Right lobe of liver (tissue), 6 donors: ENCODE measurements at regions not wholly inside any gene's neighbourhood (a gene's known extent, or its start where the extent isn't known, plus 50 kb on each side); places are given as distances from the start of the nearest gene placed in this dataset.

Source experiments
- ATAC-seq, 4 donors: fragments of 200-7000 bp; cut with Tn5 transposase; one replicate each; pipeline ENCODE4 v1.9.1; 2020; ENCODE audit warnings: mild to moderate bottlenecking in 4 of 4, moderate library complexity in 4 of 4
- DNase-seq, 3 donors: peaks; one replicate each; pipeline ENCODE4 v3.0.0-alpha.2; 2020
- H3K27ac ChIP-seq, 3 donors: fragments of 200-600 bp; one replicate each; pipeline ENCODE4 v1.8.0; 2022
- H3K27me3 ChIP-seq, 2 donors: fragments of 200-600 bp; one replicate each; pipeline ENCODE4 v1.8.0; 2022
- H3K36me3 ChIP-seq, 4 donors: fragments of 200-600 bp; sonication (generic) in 1 of 4; one replicate each; pipeline versions ENCODE4 v1.5.1 to v1.8.0; 2017 to 2022; ENCODE audit warnings: control low read depth in 1 of 4
- H3K4me1 ChIP-seq, 4 donors: fragments of 200-600 bp; sonication (generic) in 1 of 4; one replicate each; pipeline versions ENCODE4 v1.5.1 to v1.8.0; 2017 to 2022; ENCODE audit warnings: control low read depth in 1 of 4
- H3K4me3 ChIP-seq, 3 donors: fragments of 200-600 bp; one replicate each; pipeline ENCODE4 v1.8.0; 2022
- H3K9me3 ChIP-seq, 4 donors: fragments of 200-600 bp; sonication (generic) in 1 of 4; one replicate each; pipeline versions ENCODE4 v1.5.1 to v1.8.0; 2017 to 2022; ENCODE audit warnings: control low read depth in 1 of 4
- POLR2A ChIP-seq: fragments of 450-650 bp; IDR thresholded peaks from one replicate; pipeline ENCODE4 v1.6.1; 2017; ENCODE audit warnings: antibody characterized with exemption, mild to moderate bottlenecking
- WGBS: methylation state at CpG from one replicate; pipeline ENCODE4 v1.1.6; 2018; ENCODE audit warnings: low coverage, low lambda C conversion rate; ENCODE audit not compliant: insufficient coverage; ENCODE audit errors: missing lambda C conversion rate; 5-methylcytosine and 5-hydroxymethylcytosine counted together
- intact Hi-C, 2 donors: fragments of 100-400 bp; cut with DNase I; formaldehyde crosslinking; loops; one replicate each; pipeline versions ENCODE4 v1.11.2 to v1.14.1; 2022
- TF ChIP-seq, protein P1 (sequence below), 4 donors: fragments of 200-600 bp in 3 of 4; fragments of 450-650 bp in 1 of 4; IDR thresholded peaks; one replicate each; pipeline versions ENCODE4 v1.5.1 to v1.8.0; 2016 to 2022; ENCODE audit warnings: antibody characterized with exemption in 4 of 4, mild to moderate bottlenecking in 2 of 4
- donor health status: DM: no; HTN: yes; CAD: no.
- donor health status: DM: no; HTN: no; CAD: no.
- donor health status: DM: no; HTN: no; CAD: no.
- donor health status: DM: no; HTN: yes; CAD: no.
- donor health status: DM: no; HTN: yes; CAD: no.

GRCh38 chr13:63425131-63425530 is 2009.5 kb upstream of the PCDH20 start:
- H3K4me1 ChIP-seq, result no peaks in the 10 kb centered on the region
- WGBS, result 48% methylated on average over 2 of the region's 2 CpGs
- intact Hi-C loops, result no loop called here

GRCh38 chr13:63421123-63421522 is 2005.5 kb upstream of the PCDH20 start:
- ATAC-seq (no peak), DNase-seq (no peak)
- Histone ChIP-seq H3K27me3 (no peaks in the 10 kb centered on the region), H3K4me1 (no peaks in the 10 kb centered on the region), H3K4me3 (no peak overlapping the region), H3K36me3 (no peaks in the 10 kb centered on the region), H3K27ac (no peak overlapping the region), H3K9me3 (no peaks in the 10 kb centered on the region)
- 39% methylated on average over 3 of the region's 3 CpGs for WGBS
- intact Hi-C loops, result no loop called here
- no peak for TF ChIP-seq POLR2A
- TF ChIP-seq, protein P1, sequence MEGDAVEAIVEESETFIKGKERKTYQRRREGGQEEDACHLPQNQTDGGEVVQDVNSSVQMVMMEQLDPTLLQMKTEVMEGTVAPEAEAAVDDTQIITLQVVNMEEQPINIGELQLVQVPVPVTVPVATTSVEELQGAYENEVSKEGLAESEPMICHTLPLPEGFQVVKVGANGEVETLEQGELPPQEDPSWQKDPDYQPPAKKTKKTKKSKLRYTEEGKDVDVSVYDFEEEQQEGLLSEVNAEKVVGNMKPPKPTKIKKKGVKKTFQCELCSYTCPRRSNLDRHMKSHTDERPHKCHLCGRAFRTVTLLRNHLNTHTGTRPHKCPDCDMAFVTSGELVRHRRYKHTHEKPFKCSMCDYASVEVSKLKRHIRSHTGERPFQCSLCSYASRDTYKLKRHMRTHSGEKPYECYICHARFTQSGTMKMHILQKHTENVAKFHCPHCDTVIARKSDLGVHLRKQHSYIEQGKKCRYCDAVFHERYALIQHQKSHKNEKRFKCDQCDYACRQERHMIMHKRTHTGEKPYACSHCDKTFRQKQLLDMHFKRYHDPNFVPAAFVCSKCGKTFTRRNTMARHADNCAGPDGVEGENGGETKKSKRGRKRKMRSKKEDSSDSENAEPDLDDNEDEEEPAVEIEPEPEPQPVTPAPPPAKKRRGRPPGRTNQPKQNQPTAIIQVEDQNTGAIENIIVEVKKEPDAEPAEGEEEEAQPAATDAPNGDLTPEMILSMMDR (IDR thresholded peaks at IDR 0.05), result no peak

More at GRCh38 chr13:63425131-63425530, 2009.5 kb upstream of the PCDH20 start:
- Histone ChIP-seq H3K9me3 (no peaks in the 10 kb centered on the region), H3K4me3 (no peak overlapping the region), H3K27me3 (no peaks in the 10 kb centered on the region), H3K36me3 (no peaks in the 10 kb centered on the region), H3K27ac (no peak overlapping the region)
- no peak for TF ChIP-seq POLR2A
- DNase-seq (no peak), ATAC-seq (no peak)

- TF ChIP-seq, protein P1 (IDR thresholded peaks at IDR 0.05), result no peak
- TF ChIP-seq POLR2A, result no peak
- no peak for ATAC-seq
Measured at GRCh38 chr13:63420685-63421084, 2005.0 kb upstream of the PCDH20 start.

DNA sequence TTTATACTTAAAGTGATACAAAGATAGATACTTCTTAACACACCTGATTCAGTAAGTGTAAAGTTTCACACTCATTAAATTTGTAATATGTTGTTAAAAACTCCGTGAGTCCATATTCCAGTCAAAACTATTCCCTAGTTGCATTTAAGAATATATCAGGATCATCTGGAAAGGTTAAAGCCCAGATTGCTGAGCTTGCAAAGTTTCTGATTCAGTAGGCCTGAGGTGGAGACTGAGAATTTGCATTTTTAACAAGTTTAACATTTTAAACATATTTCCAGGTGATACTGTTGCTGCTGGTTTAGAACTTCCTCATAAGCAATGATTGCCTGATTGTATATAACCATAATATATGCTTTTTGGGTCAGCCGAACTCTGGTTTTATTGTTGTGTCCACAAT is 1998.6 kb upstream of the PCDH20 start:
- TF ChIP-seq, protein P1 (IDR thresholded peaks at IDR 0.05), result no peak
- Histone ChIP-seq H3K4me1 (no peaks in the 10 kb centered on the region), H3K27me3 (no peaks in the 10 kb centered on the region), H3K27ac (no peak overlapping the region), H3K4me3 (no peak overlapping the region), H3K36me3 (no peaks in the 10 kb centered on the region), H3K9me3 (no peaks in the 10 kb centered on the region)
- intact Hi-C loops, result no loop called here
- ATAC-seq, result no peak
- no peak for DNase-seq
- 46% methylated on average over 2 of the region's 2 CpGs for whole genome bisulfite sequencing

More at GRCh38 chr13:63420685-63421084, 2005.0 kb upstream of the PCDH20 start:
- Histone ChIP-seq H3K9me3 (no peaks in the 10 kb centered on the region), H3K36me3 (no peaks in the 10 kb centered on the region), H3K27me3 (no peaks in the 10 kb centered on the region), H3K4me1 (no peaks in the 10 kb centered on the region), H3K27ac (no peak overlapping the region), H3K4me3 (no peak overlapping the region)
- intact Hi-C loops, result no loop called here
- DNase-seq, result no peak

GRCh38 chr13:63409791-63410351 is 1994.2 kb upstream of the PCDH20 start:
- H3K27ac ChIP-seq, result no peak overlapping the region
- TF ChIP-seq, protein P1 (IDR thresholded peaks at IDR 0.05), result no peak
- TF ChIP-seq POLR2A, result no peak
- H3K36me3 ChIP-seq, result no peaks in the 10 kb centered on the region
- ATAC-seq, result no peak
- no peaks in the 10 kb centered on the region for H3K4me1 ChIP-seq
- H3K27me3 ChIP-seq, result no peaks in the 10 kb centered on the region
- 38% methylated on average over 6 of the region's 7 CpGs for WGBS
- H3K4me3 ChIP-seq, result no peak overlapping the region
- intact Hi-C loops, result no loop called here
- no peaks in the 10 kb centered on the region for H3K9me3 ChIP-seq
- DNase-seq, result no peak
